Panc1 (cell line): ENCODE measurements at regions not wholly inside any gene's neighbourhood (a gene's known extent, or its start where the extent isn't known, plus 50 kb on each side); places are given as distances from the start of the nearest gene placed in this dataset.

Experiments
- ATAC-seq: fragments of 200-7000 bp; cut with Tn5 transposase; 2 replicates; pipeline ENCODE4 v1.9.1; 2020; ENCODE audit warnings: mild to moderate bottlenecking, moderate library complexity
- BruUV-seq: library from RNA; stranded (reverse); fragments of 400-500 nt; replicated peaks from 2 replicates; lab custom pipeline; 2021; lab: Mats Ljungman, UMichigan
- CTCF ChIA-PET: fragments of 300-600 bp; sonication (Branson Sonifier 250); formaldehyde crosslinking; loops from one replicate; lab custom pipeline; 2022; ENCODE audit warnings: antibody characterized with exemption; lab: Charles Lee
- POLR2A ChIA-PET: fragments of 300-600 bp; sonication (Branson Sonifier 250); formaldehyde crosslinking; loops from one replicate; lab custom pipeline; 2022; ENCODE audit warnings: antibody characterized with exemption; lab: Charles Lee
- DNase-seq: peaks from one replicate; pipeline ENCODE4 v3.0.0-alpha.2; 2010; ENCODE audit warnings: low read depth, low spot score
- H3K27ac ChIP-seq: 2 replicates; pipeline ENCODE4 v1.5.1; 2011; ENCODE audit warnings: mild to moderate bottlenecking, low read length, inconsistent platforms
- H3K27me3 ChIP-seq: fragments of 200-500 bp; sonication (Bioruptor generic); 2 replicates; pipeline ENCODE4 v1.6.0; 2014; ENCODE audit warnings: low read length, inconsistent platforms; ENCODE audit not compliant: control insufficient read depth, insufficient read depth
- H3K36me3 ChIP-seq: fragments of 200-500 bp; sonication (Bioruptor generic); 2 replicates; pipeline ENCODE4 v1.5.1; 2014; ENCODE audit warnings: inconsistent platforms, mild to moderate bottlenecking, low read length, moderate library complexity; ENCODE audit not compliant: control insufficient read depth, insufficient read depth
- H3K4me1 ChIP-seq: 2 replicates; pipeline ENCODE4 v1.5.1; 2011; ENCODE audit warnings: inconsistent platforms, mild to moderate bottlenecking, low read length, moderate library complexity; ENCODE audit not compliant: control insufficient read depth, insufficient read depth
- H3K4me3 ChIP-seq, 2 experiments: 2 replicates each; pipeline ENCODE4 v1.5.1; 2011 to 2012; ENCODE audit warnings: low read depth in 2 of 2, low read length in 2 of 2, mild to moderate bottlenecking in 2 of 2, inconsistent platforms in 1 of 2, moderate library complexity in 1 of 2
- H3K9me3 ChIP-seq: fragments of 200-500 bp; sonication (Bioruptor generic); 2 replicates; pipeline ENCODE4 v1.5.1; 2014; ENCODE audit warnings: low read depth, mild to moderate bottlenecking, inconsistent platforms, low read length, moderate library complexity; ENCODE audit not compliant: control insufficient read depth, insufficient read depth
- POLR2AphosphoS5 ChIP-seq: IDR thresholded peaks from 2 replicates; pipeline ENCODE4 v1.6.1; 2012; ENCODE audit warnings: mild to moderate bottlenecking, low read depth, low read length, moderate library complexity
- REST ChIP-seq, 2 experiments: IDR thresholded peaks; 2 replicates each; pipeline ENCODE4 v1.6.1; 2011 to 2012; ENCODE audit warnings: low read depth in 2 of 2, control low read depth in 1 of 2, low read length in 1 of 2, mild to moderate bottlenecking in 1 of 2, moderate library complexity in 1 of 2; ENCODE audit not compliant: insufficient read depth in 1 of 2
- SIN3A ChIP-seq: IDR thresholded peaks from 2 replicates; pipeline ENCODE4 v1.6.1; 2012; ENCODE audit warnings: low read depth, mild to moderate bottlenecking, low read length, moderate library complexity, borderline replicate concordance; ENCODE audit not compliant: insufficient read depth
- TCF7L2 ChIP-seq: IDR thresholded peaks from 2 replicates; pipeline ENCODE4 v1.6.1; 2011; ENCODE audit warnings: mild to moderate bottlenecking, low read depth, low read length, inconsistent platforms
- in situ Hi-C: cut with HindIII; loops from 2 replicates; pipeline ENCODE4 v1.10.0; 2016; ENCODE audit warnings: low sequenced_read_pairs, low pct_unique_long_range_greater_than_20kb
- intact Hi-C: fragments of 100-400 bp; cut with micrococcal nuclease; formaldehyde crosslinking; loops from one replicate; pipeline ENCODE4 v1.10.0; 2022; ENCODE audit not compliant: unreplicated experiment
- TF ChIP-seq, protein P1 (sequence below): fragments of 450-650 bp; IDR thresholded peaks from 2 replicates; pipeline ENCODE4 v1.5.1; 2017; ENCODE audit warnings: mild to moderate bottlenecking

- H3K27ac ChIP-seq, result no peak overlapping the region
- TF ChIP-seq REST (IDR thresholded peaks at IDR 0.05; ENCODE audit: insufficient read depth in 1 of 2, low read depth in 2 of 2, low read length in 1 of 2), result no peak
- TF ChIP-seq SIN3A, result no peak
- TF ChIP-seq, protein P1, sequence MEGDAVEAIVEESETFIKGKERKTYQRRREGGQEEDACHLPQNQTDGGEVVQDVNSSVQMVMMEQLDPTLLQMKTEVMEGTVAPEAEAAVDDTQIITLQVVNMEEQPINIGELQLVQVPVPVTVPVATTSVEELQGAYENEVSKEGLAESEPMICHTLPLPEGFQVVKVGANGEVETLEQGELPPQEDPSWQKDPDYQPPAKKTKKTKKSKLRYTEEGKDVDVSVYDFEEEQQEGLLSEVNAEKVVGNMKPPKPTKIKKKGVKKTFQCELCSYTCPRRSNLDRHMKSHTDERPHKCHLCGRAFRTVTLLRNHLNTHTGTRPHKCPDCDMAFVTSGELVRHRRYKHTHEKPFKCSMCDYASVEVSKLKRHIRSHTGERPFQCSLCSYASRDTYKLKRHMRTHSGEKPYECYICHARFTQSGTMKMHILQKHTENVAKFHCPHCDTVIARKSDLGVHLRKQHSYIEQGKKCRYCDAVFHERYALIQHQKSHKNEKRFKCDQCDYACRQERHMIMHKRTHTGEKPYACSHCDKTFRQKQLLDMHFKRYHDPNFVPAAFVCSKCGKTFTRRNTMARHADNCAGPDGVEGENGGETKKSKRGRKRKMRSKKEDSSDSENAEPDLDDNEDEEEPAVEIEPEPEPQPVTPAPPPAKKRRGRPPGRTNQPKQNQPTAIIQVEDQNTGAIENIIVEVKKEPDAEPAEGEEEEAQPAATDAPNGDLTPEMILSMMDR, result no peak
- no peak for TF ChIP-seq POLR2AphosphoS5
- no peak for TF ChIP-seq TCF7L2
- ATAC-seq (no peak), DNase-seq (no peak)
- BruUV-seq, result no TSS peak
- no peaks in the 10 kb centered on the region for H3K27me3 ChIP-seq
- H3K36me3 ChIP-seq, result no peaks in the 10 kb centered on the region
- in situ Hi-C loops, result no loop called here
- POLR2A ChIA-PET, result no interaction called here
- H3K4me1 ChIP-seq, result no peaks in the 10 kb centered on the region
- intact Hi-C loops, result no loop called here
- H3K9me3 ChIP-seq, result no peaks in the 10 kb centered on the region
- no peak overlapping the region for H3K4me3 ChIP-seq
- CTCF ChIA-PET, result no interaction called here
These were observed 590.2 kb downstream of the TMTC2 start for GRCh38 chr12:83276904-83277303.

GRCh38 chr12:83271201-83271600 lies 584.5 kb downstream of the TMTC2 start:
- no peaks in the 10 kb centered on the region for H3K4me1 ChIP-seq
- TF ChIP-seq, protein P1, result no peak
- TF ChIP-seq REST (IDR thresholded peaks at IDR 0.05; ENCODE audit: insufficient read depth in 1 of 2, low read depth in 2 of 2, low read length in 1 of 2) (no peak), TCF7L2 (no peak), POLR2AphosphoS5 (no peak), SIN3A (no peak)
- no peaks in the 10 kb centered on the region for H3K9me3 ChIP-seq
- no peak overlapping the region for H3K27ac ChIP-seq
- no peak for ATAC-seq
- POLR2A ChIA-PET, result no interaction called here
- in situ Hi-C loops (no loop called here), intact Hi-C loops (no loop called here)
- no peak overlapping the region for H3K4me3 ChIP-seq
- no TSS peak for BruUV-seq
- no peaks in the 10 kb centered on the region for H3K27me3 ChIP-seq
- CTCF ChIA-PET, result no interaction called here
- H3K36me3 ChIP-seq, result no peaks in the 10 kb centered on the region
- no peak for DNase-seq
